ENCODE measurements at regions not wholly inside any gene's neighbourhood (a gene's known extent, or its start where the extent isn't known, plus 50 kb on each side); places are given as distances from the start of the nearest gene placed in this dataset.

GRCh38 chr4:13084210-13084609 lies 399.9 kb downstream of the RAB28 start:
- Histone ChIP-seq H3K36me3 (replicated peaks; ENCODE audit: low read depth, low read length) (no peaks in the 10 kb centered on the region), H2AFZ (ENCODE audit: low read depth, low read length) (no peak overlapping the region), H3K79me2 (ENCODE audit: low read length) (no peaks in the 10 kb centered on the region), H3K9me3 (ENCODE audit: insufficient read depth, low read length) (peaks cover 17% of the 10 kb centered on the region; the same call in 1 of the 2 replicates), H4K20me1 (ENCODE audit: insufficient read depth, low read length) (no peaks in the 10 kb centered on the region), H3K9ac (ENCODE audit: low read length) (no peak overlapping the region), H3K4me2 (ENCODE audit: low read length) (no peak overlapping the region), H3K4me1 (ENCODE audit: low read length) (no peaks in the 10 kb centered on the region), H3K4me3 (ENCODE audit: low read length) (no peak overlapping the region), H3K27me3 (ENCODE audit: low read depth, low read length) (no peaks in the 10 kb centered on the region), H3K27ac (ENCODE audit: low read length) (no peak overlapping the region)
- TF ChIP-seq EZH2phosphoT487 (IDR thresholded peaks at IDR 0.05; ENCODE audit: low read depth) (no peak), CTCF (IDR thresholded peaks at IDR 0.05; ENCODE audit: low read depth, low read length) (no peak)

DNA sequence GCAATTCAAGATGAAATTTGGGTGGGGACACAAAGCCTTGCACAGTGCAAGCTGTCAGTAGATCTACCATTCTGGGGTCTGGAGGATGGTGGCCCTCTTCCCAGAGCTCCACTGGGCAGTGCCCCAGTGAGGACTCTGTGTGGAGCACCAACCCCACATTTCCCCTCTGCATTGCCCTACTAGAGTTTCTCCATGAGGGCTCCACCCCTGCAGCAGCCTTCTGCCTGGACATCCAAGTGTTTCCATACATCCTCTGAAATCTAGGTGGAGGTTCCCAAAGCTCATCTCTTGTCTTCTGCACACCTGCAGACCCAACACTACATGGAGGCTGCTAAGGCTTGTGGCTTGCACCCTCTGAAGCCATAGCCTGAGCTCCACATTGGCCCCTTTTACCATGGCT lies 402.3 kb downstream of the RAB28 start:
- H4K20me1 ChIP-seq (ENCODE audit: insufficient read depth, low read length), result no peaks in the 10 kb centered on the region
- H3K4me2 ChIP-seq (ENCODE audit: low read length), result no peak overlapping the region
- no peak overlapping the region for H3K27ac ChIP-seq (ENCODE audit: low read length)
- H3K9ac ChIP-seq (ENCODE audit: low read length), result no peak overlapping the region
- H3K36me3 ChIP-seq (replicated peaks; ENCODE audit: low read depth, low read length), result no peaks in the 10 kb centered on the region
- no peak overlapping the region for H2AFZ ChIP-seq (ENCODE audit: low read depth, low read length)
- no peak for TF ChIP-seq CTCF (IDR thresholded peaks at IDR 0.05; ENCODE audit: low read depth, low read length)
- TF ChIP-seq EZH2phosphoT487 (IDR thresholded peaks at IDR 0.05; ENCODE audit: low read depth), result no peak
- no peaks in the 10 kb centered on the region for H3K79me2 ChIP-seq (ENCODE audit: low read length)
- no peak overlapping the region for H3K4me3 ChIP-seq (ENCODE audit: low read length)
- H3K27me3 ChIP-seq (ENCODE audit: low read depth, low read length), result no peaks in the 10 kb centered on the region
- peaks cover 17% of the 10 kb centered on the region; the same call in 1 of the 2 replicates for H3K9me3 ChIP-seq (ENCODE audit: insufficient read depth, low read length)
- H3K4me1 ChIP-seq (ENCODE audit: low read length), result peaks cover 6% of the 10 kb centered on the region

- H4K20me1 ChIP-seq (ENCODE audit: insufficient read depth, low read length), result no peaks in the 10 kb centered on the region
- no peak overlapping the region for H3K9ac ChIP-seq (ENCODE audit: low read length)
- H3K4me2 ChIP-seq (ENCODE audit: low read length), result no peak overlapping the region
- no peaks in the 10 kb centered on the region for H3K36me3 ChIP-seq (replicated peaks; ENCODE audit: low read depth, low read length)
- H3K4me3 ChIP-seq (ENCODE audit: low read length), result no peak overlapping the region
- TF ChIP-seq CTCF (IDR thresholded peaks at IDR 0.05; ENCODE audit: low read depth, low read length) (no peak), EZH2phosphoT487 (IDR thresholded peaks at IDR 0.05; ENCODE audit: low read depth) (no peak)
- no peak overlapping the region for H2AFZ ChIP-seq (ENCODE audit: low read depth, low read length)
- no peaks in the 10 kb centered on the region for H3K4me1 ChIP-seq (ENCODE audit: low read length)
- H3K79me2 ChIP-seq (ENCODE audit: low read length), result no peaks in the 10 kb centered on the region
- no peaks in the 10 kb centered on the region for H3K27me3 ChIP-seq (ENCODE audit: low read depth, low read length)
- no peaks in the 10 kb centered on the region for H3K9me3 ChIP-seq (ENCODE audit: insufficient read depth, low read length)
- no peak overlapping the region for H3K27ac ChIP-seq (ENCODE audit: low read length)
Observed at GRCh38 chr4:13067077-13067476, 417.1 kb downstream of the RAB28 start.

- no peaks in the 10 kb centered on the region for H3K36me3 ChIP-seq (replicated peaks; ENCODE audit: low read depth, low read length)
- H3K27me3 ChIP-seq (ENCODE audit: low read depth, low read length), result no peaks in the 10 kb centered on the region
- no peak overlapping the region for H3K27ac ChIP-seq (ENCODE audit: low read length)
- no peak for TF ChIP-seq EZH2phosphoT487 (IDR thresholded peaks at IDR 0.05; ENCODE audit: low read depth)
- no peak for TF ChIP-seq CTCF (IDR thresholded peaks at IDR 0.05; ENCODE audit: low read depth, low read length)
- H3K9ac ChIP-seq (ENCODE audit: low read length), result no peak overlapping the region
- H3K4me1 ChIP-seq (ENCODE audit: low read length), result no peaks in the 10 kb centered on the region
- H3K4me3 ChIP-seq (ENCODE audit: low read length), result no peak overlapping the region
- no peaks in the 10 kb centered on the region for H4K20me1 ChIP-seq (ENCODE audit: insufficient read depth, low read length)
- no peak overlapping the region for H2AFZ ChIP-seq (ENCODE audit: low read depth, low read length)
- no peaks in the 10 kb centered on the region for H3K9me3 ChIP-seq (ENCODE audit: insufficient read depth, low read length)
- H3K4me2 ChIP-seq (ENCODE audit: low read length), result no peak overlapping the region
- H3K79me2 ChIP-seq (ENCODE audit: low read length), result no peaks in the 10 kb centered on the region
Observed at GRCh38 chr4:13059019-13059418, 425.1 kb downstream of the RAB28 start.
